ENCODE measurements at regions not wholly inside any gene's neighbourhood (a gene's known extent, or its start where the extent isn't known, plus 50 kb on each side); places are given as distances from the start of the nearest gene placed in this dataset.
A peak's percentile ranks its signal among the peaks of the same experiment; 100 is the strongest.
"Not testable (repeated sequence)": the region's sequence is repeated elsewhere in the genome, so short reads cannot be mapped to it uniquely, and the experiment has no call there.

DNA sequence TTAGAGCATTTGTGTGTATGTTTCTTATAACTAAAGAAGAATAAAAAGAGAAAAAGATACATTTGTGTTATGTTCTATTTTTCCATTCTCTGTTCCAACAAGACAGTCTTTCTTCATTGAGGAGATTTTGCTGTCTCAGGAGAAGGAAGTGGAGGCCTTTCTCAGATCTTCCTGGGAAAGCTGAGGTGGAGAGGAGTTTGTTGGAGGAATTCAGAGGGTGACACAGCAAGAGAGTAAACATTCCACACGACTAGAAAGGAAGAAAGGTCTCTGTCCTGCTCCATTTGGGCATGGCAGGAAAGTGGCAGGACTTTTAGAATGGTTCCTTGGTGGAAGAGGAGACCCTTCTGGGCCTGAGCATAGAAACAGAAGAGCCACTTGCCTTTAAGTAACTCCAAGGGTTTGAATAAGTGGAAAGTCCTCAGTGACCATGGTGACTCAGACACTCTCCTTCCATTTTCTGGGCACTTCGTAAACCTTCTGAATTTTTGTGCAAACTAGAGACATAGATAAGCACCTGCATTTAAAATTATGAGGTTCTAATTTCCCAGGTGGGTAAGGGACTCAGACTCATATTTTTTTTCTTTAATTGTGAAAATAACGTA is 52.3 kb upstream of the COL5A2 start:
- TF ChIP-seq, protein P1, sequence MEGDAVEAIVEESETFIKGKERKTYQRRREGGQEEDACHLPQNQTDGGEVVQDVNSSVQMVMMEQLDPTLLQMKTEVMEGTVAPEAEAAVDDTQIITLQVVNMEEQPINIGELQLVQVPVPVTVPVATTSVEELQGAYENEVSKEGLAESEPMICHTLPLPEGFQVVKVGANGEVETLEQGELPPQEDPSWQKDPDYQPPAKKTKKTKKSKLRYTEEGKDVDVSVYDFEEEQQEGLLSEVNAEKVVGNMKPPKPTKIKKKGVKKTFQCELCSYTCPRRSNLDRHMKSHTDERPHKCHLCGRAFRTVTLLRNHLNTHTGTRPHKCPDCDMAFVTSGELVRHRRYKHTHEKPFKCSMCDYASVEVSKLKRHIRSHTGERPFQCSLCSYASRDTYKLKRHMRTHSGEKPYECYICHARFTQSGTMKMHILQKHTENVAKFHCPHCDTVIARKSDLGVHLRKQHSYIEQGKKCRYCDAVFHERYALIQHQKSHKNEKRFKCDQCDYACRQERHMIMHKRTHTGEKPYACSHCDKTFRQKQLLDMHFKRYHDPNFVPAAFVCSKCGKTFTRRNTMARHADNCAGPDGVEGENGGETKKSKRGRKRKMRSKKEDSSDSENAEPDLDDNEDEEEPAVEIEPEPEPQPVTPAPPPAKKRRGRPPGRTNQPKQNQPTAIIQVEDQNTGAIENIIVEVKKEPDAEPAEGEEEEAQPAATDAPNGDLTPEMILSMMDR (IDR thresholded peaks at IDR 0.05; ENCODE audit: low read depth, low read length) = no peak
- no peak for DNase-seq (ENCODE audit: low read depth in 2 of 2)
- H3K4me3 ChIP-seq (replicated peaks in 1 of 2; ENCODE audit: low read depth in 2 of 2, low read length in 2 of 2) = no peak overlapping the region

DNA sequence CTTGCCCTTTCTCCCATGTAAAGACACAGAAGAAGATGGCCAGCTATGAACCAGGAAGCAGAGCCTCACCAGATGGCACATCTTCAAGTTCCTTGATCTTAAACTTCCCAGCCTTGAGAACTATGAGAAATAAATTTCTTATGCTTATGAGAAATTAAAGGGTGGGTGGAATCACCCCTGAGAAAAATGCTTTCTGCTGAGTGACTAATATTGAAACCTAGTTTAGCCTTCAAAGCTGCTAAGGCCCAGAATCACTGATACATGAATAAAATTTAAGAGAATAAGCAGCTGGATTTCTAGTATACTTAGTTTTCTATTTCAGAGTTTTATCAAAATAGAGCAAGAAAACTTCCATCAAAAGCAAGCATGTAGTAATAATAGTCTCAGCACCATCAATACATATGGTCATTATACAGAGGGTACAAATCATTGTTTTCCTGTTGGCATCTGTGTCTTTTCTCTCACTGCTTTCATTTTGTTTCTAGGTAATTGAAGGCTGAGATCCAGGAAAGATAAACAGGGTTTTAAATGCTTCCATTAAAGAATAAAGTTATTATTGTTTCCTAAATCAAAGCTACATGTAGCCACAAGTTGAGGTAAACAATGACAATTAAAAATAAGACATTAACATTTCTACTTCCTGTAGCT is 53.3 kb upstream of the COL5A2 start:
- no peak overlapping the region for H3K4me3 ChIP-seq (replicated peaks in 1 of 2; ENCODE audit: low read depth in 2 of 2, low read length in 2 of 2)
- peak in 1 of 2 donors; percentile 30 for DNase-seq (ENCODE audit: low read depth in 2 of 2)
- TF ChIP-seq, protein P1 (IDR thresholded peaks at IDR 0.05; ENCODE audit: low read depth, low read length) = no peak

DNA sequence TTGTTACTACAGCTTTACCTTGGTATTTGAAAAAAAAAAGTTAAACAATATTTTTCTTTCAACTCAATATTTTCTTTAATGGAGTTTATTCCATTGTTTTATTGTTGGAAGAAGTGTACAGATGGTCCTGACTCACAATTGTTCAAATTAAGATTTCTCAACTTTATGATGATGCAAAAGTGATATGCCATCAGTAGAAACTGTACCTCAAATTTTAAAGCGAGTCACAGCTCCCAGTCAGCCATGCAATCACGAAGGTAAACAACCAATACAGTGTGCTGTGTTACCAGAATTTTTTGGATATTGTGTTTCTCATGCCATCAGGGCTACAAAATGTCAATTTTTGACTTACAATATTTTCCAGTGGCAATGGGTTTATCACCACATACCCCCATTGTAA is 54.0 kb upstream of the COL5A2 start:
- peak; percentile 32 to 82 for DNase-seq (ENCODE audit: low read depth in 2 of 2)
- TF ChIP-seq, protein P1 (IDR thresholded peaks at IDR 0.05; ENCODE audit: low read depth, low read length) = no peak
- no peak overlapping the region for H3K4me3 ChIP-seq (replicated peaks in 1 of 2; ENCODE audit: low read depth in 2 of 2, low read length in 2 of 2)

DNA sequence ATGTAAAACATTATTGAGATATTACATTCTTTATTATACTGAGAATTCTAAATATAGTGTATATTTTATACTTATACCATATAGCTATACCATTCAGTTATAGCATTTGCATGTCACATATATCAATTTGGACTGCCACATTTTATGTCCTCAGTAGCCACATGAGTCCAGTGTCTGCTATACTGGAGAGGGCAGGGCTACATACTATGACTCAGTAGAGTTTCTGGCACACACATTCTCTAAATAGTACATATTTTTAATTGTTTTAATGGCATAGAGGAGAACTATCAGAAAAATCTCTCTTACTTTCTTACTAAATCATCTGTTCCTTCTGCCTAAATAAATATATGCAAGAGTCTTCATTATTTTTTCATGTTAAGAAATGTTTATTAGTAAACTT is 55.4 kb upstream of the COL5A2 start:
- DNase-seq (ENCODE audit: low read depth in 2 of 2) = peak; percentile 25 to 64
- TF ChIP-seq, protein P1 (IDR thresholded peaks at IDR 0.05; ENCODE audit: low read depth, low read length) = no peak
- H3K4me3 ChIP-seq (replicated peaks in 1 of 2; ENCODE audit: low read depth in 2 of 2, low read length in 2 of 2) = no peak overlapping the region

DNA sequence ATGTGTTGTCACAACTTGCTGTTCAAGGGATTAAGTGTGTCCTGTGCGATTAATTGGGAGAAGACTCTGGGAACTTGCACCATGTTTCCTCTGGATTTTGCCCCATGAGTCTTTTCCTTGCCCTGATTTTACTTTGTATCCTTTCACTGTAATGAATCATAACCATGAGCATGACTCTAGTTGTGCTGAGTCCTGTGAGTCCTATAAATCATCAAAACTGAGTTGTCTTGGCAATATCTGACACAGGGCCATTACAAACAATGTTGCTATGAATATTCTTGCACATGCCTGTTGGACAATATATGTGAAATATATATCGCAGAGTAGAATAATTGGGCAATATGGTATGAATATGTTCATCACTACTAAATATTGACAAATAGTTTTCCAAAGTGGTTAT is 56.5 kb upstream of the COL5A2 start:
- TF ChIP-seq, protein P1 (IDR thresholded peaks at IDR 0.05; ENCODE audit: low read depth, low read length) = no peak
- H3K4me3 ChIP-seq (replicated peaks in 1 of 2; ENCODE audit: low read depth in 2 of 2, low read length in 2 of 2) = no peak overlapping the region
- peak; percentile 25 to 90 for DNase-seq (ENCODE audit: low read depth in 2 of 2)

DNA sequence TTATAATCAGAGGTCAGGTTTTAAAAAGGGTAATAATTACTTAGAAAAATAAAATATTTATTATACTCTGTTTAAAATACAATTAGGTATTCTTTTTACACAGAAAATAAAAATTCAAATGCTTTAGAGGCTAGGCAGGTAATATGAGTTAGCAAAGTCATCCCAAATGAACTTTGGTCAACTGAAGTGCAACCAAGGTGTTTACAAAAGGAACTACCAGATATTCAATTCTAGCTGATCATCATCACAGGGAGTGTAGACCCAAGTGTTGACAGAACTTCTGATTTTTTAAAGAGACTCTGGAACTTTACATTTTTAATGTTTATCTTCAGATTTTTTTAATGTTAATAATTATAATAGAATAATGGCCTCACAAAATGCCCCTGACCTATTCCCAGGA is 59.3 kb upstream of the COL5A2 start:
- no peak overlapping the region for H3K4me3 ChIP-seq (replicated peaks in 1 of 2; ENCODE audit: low read depth in 2 of 2, low read length in 2 of 2)
- no peak for DNase-seq (ENCODE audit: low read depth in 2 of 2)
- TF ChIP-seq, protein P1 (IDR thresholded peaks at IDR 0.05; ENCODE audit: low read depth, low read length) = no peak

DNA sequence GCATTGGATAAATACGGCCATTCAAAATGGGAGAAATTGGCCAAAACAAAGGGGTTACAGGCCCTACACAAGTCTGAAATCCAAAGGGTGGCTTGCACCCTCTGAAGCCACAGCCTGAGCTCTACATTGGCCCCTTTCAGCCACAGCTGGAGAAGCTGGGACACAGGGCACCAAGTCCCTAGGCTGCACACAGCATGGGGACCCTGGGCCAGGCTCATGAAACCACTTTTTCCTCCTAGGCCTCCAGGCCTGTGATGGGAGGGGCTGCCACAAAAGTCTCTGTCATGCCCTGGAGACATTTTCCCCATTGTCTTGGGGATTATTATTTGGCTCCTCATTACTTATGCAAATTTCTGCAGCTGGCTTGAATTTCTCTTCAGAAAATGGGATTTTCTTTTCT is 64.3 kb upstream of the COL5A2 start:
- H3K4me3 ChIP-seq (replicated peaks in 1 of 2; ENCODE audit: low read depth in 2 of 2, low read length in 2 of 2); DNase-seq (ENCODE audit: low read depth in 2 of 2): not testable (repeated sequence)
